ENCODE measurements at regions not wholly inside any gene's neighbourhood (a gene's known extent, or its start where the extent isn't known, plus 50 kb on each side); places are given as distances from the start of the nearest gene placed in this dataset.

DNA sequence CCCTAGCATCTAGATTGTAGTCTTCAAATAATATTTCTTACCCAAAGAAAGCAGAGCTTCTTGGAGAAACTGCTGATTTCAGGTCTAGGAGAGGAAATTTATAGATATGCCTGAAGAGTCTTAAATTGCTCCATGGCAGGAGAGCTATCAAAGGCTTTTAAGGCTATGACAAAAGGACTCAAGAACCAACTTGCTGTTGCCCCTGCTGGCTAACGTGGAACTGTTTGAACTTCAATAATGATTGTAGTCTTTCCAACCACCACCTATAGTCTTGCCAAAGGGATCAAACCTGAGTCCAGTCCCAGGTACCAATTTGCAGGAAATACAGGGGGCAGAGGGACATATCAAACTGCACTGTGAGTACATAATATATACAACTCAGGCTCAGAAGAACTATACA, 336.2 kb upstream of the ESRRG start:
- TF ChIP-seq, protein P1, sequence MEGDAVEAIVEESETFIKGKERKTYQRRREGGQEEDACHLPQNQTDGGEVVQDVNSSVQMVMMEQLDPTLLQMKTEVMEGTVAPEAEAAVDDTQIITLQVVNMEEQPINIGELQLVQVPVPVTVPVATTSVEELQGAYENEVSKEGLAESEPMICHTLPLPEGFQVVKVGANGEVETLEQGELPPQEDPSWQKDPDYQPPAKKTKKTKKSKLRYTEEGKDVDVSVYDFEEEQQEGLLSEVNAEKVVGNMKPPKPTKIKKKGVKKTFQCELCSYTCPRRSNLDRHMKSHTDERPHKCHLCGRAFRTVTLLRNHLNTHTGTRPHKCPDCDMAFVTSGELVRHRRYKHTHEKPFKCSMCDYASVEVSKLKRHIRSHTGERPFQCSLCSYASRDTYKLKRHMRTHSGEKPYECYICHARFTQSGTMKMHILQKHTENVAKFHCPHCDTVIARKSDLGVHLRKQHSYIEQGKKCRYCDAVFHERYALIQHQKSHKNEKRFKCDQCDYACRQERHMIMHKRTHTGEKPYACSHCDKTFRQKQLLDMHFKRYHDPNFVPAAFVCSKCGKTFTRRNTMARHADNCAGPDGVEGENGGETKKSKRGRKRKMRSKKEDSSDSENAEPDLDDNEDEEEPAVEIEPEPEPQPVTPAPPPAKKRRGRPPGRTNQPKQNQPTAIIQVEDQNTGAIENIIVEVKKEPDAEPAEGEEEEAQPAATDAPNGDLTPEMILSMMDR (IDR thresholded peaks at IDR 0.05) = no peak
- TF ChIP-seq POLR2A (IDR thresholded peaks at IDR 0.05) = no peak
